ENCODE measurements at regions not wholly inside any gene's neighbourhood (a gene's known extent, or its start where the extent isn't known, plus 50 kb on each side); places are given as distances from the start of the nearest gene placed in this dataset.

- intact Hi-C loops (cut with micrococcal nuclease), result no loop called here
- 96% methylated on average over 4 of the region's 6 CpGs for whole genome bisulfite sequencing (ENCODE audit: insufficient coverage)
- Histone ChIP-seq H3K36me3 (replicated peaks in 1 of 2; ENCODE audit: control insufficient read depth in 1 of 2, insufficient read depth in 2 of 2, low read length in 2 of 2) (no peaks in the 10 kb centered on the region), H3K9me3 (replicated peaks in 1 of 2; ENCODE audit: control insufficient read depth in 1 of 2, insufficient read depth in 1 of 2, low read length in 2 of 2) (peaks cover 0 to 3% of the 10 kb centered on the region in 2 donors), H3K79me2 (ENCODE audit: insufficient read depth, low read length) (no peaks in the 10 kb centered on the region), H3K4me3 (replicated peaks in 1 of 3; ENCODE audit: low read depth in 2 of 3, low read length in 3 of 3) (no peak overlapping the region), H3K27ac (ENCODE audit: low read depth in 1 of 2, low read length in 2 of 2) (no peak overlapping the region), H3K27me3 (ENCODE audit: control insufficient read depth in 2 of 2, insufficient read depth in 2 of 2, low read length in 2 of 2) (no peaks in the 10 kb centered on the region), H3K9ac (ENCODE audit: insufficient read depth, low read length, poor library complexity, severe bottlenecking) (no peak overlapping the region), H2AFZ (ENCODE audit: insufficient read depth, low read depth, low read length, poor library complexity, severe bottlenecking) (no peak overlapping the region), H4K20me1 (ENCODE audit: insufficient read depth, low read length) (no peaks in the 10 kb centered on the region), H3K4me2 (replicated peaks; ENCODE audit: extremely low read depth, low read length, poor library complexity, severe bottlenecking) (no peak overlapping the region), H3K4me1 (ENCODE audit: control insufficient read depth in 1 of 2, insufficient read depth in 2 of 2, low read length in 2 of 2) (no peaks in the 10 kb centered on the region)
- H3K9me3 Mint-ChIP-seq, result peaks cover 0 to 3% (median 0%) of the 10 kb centered on the region in 7 donors
- H3K4me1 Mint-ChIP-seq, result no peaks in the 10 kb centered on the region
- no peak for DNase-seq
- no peaks in the 10 kb centered on the region for H3K36me3 Mint-ChIP-seq
- H3K4me3 Mint-ChIP-seq, result no peak overlapping the region
- no peak overlapping the region for H3K27ac Mint-ChIP-seq
- peaks cover 4 to 7% (median 4%) of the 10 kb centered on the region in 3 donors for H3K27me3 Mint-ChIP-seq (ENCODE audit: low read depth in 3 of 3)
- TF ChIP-seq CTCF (IDR thresholded peaks at IDR 0.05), result no peak
These were observed 155.5 kb downstream of the DHX15 start for GRCh38 chr4:24428850-24429249.

GRCh38 chr4:24426557-24426956 lies 157.8 kb downstream of the DHX15 start:
- intact Hi-C loops (cut with micrococcal nuclease), result no loop called here
- Histone ChIP-seq H3K4me1 (ENCODE audit: control insufficient read depth in 1 of 2, insufficient read depth in 2 of 2, low read length in 2 of 2) (no peaks in the 10 kb centered on the region), H4K20me1 (ENCODE audit: insufficient read depth, low read length) (no peaks in the 10 kb centered on the region), H3K36me3 (replicated peaks in 1 of 2; ENCODE audit: control insufficient read depth in 1 of 2, insufficient read depth in 2 of 2, low read length in 2 of 2) (no peaks in the 10 kb centered on the region), H3K79me2 (ENCODE audit: insufficient read depth, low read length) (no peaks in the 10 kb centered on the region), H3K27me3 (ENCODE audit: control insufficient read depth in 2 of 2, insufficient read depth in 2 of 2, low read length in 2 of 2) (no peaks in the 10 kb centered on the region), H3K4me3 (replicated peaks in 1 of 3; ENCODE audit: low read depth in 2 of 3, low read length in 3 of 3) (no peak overlapping the region), H3K9ac (ENCODE audit: insufficient read depth, low read length, poor library complexity, severe bottlenecking) (no peak overlapping the region), H3K9me3 (replicated peaks in 1 of 2; ENCODE audit: control insufficient read depth in 1 of 2, insufficient read depth in 1 of 2, low read length in 2 of 2) (peaks cover 0 to 3% of the 10 kb centered on the region in 2 donors), H3K4me2 (replicated peaks; ENCODE audit: extremely low read depth, low read length, poor library complexity, severe bottlenecking) (no peak overlapping the region), H3K27ac (ENCODE audit: low read depth in 1 of 2, low read length in 2 of 2) (no peak overlapping the region), H2AFZ (ENCODE audit: insufficient read depth, low read depth, low read length, poor library complexity, severe bottlenecking) (no peak overlapping the region)
- Mint-ChIP-seq H3K27ac (no peak overlapping the region), H3K27me3 (ENCODE audit: low read depth in 3 of 3) (peaks cover 4 to 6% (median 4%) of the 10 kb centered on the region in 3 donors), H3K4me3 (no peak overlapping the region), H3K9me3 (peaks cover 0 to 3% (median 0%) of the 10 kb centered on the region in 7 donors), H3K4me1 (no peaks in the 10 kb centered on the region), H3K36me3 (no peaks in the 10 kb centered on the region)
- no peak for TF ChIP-seq CTCF (IDR thresholded peaks at IDR 0.05)
- DNase-seq, result no peak
- WGBS (ENCODE audit: insufficient coverage), result 89% methylated on average over 3 of the region's 5 CpGs

All from CD14-positive monocyte (primary cell).